Transverse colon (tissue), 3 donors: ENCODE measurements at regions not wholly inside any gene's neighbourhood (a gene's known extent, or its start where the extent isn't known, plus 50 kb on each side); places are given as distances from the start of the nearest gene placed in this dataset.
A peak's percentile ranks its signal among the peaks of the same experiment; 100 is the strongest.

Experiments used
- CTCF ChIP-seq, 5 experiments: fragments of 200-600 bp in 3 of 5; fragments of 450-650 bp in 2 of 5; sonication (generic) in 3 of 5; IDR thresholded peaks; 1 replicate in 2 of 5; 2 replicates in 3 of 5; pipeline ENCODE4 v1.5.1; 2016 to 2017; ENCODE audit warnings: antibody characterized with exemption in 5 of 5, inconsistent platforms in 3 of 5, mild to moderate bottlenecking in 2 of 5, moderate library complexity in 1 of 5
- POLR2A ChIP-seq: fragments of 450-650 bp; IDR thresholded peaks from one replicate; pipeline ENCODE4 v1.6.1; 2016; ENCODE audit warnings: antibody characterized with exemption, mild to moderate bottlenecking, moderate library complexity

- TF ChIP-seq CTCF (IDR thresholded peaks at IDR 0.05) (no peak), POLR2A (peak; percentile 19)
Observed at GRCh38 chr1:59146651-59147358, 150.1 kb upstream of the FGGY start.
